ENCODE measurements at regions not wholly inside any gene's neighbourhood (a gene's known extent, or its start where the extent isn't known, plus 50 kb on each side); places are given as distances from the start of the nearest gene placed in this dataset.
"Not testable (repeated sequence)": the region's sequence is repeated elsewhere in the genome, so short reads cannot be mapped to it uniquely, and the experiment has no call there.

DNA sequence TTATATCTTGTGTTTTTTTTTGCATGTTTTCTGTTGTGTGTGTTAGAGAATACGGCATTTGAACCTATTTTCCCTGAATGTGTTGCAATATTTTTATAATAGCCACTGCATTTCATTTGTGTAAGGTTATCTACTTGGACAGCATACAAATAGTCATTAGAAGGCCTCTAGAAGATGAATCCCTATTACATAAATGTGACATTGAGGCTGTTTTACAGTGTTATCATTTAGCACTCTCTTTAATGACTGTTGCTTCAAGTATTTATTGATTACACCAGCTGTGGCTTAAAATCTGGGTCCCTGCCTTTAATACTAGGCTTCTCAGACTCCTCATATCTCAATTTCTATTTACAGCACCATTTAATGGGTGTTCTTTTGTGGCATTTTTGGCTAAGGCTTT is 465.8 kb downstream of the FRK start:
- BruUV-seq (replicated peaks), result no TSS peak
- in situ Hi-C loops (cut with HindIII; ENCODE audit: low pct_unique_long_range_greater_than_20kb, low sequenced_read_pairs) (no loop called here), intact Hi-C loops (cut with micrococcal nuclease; ENCODE audit: unreplicated experiment) (no loop called here)

GRCh38 chr6:115592025-115592424 is 468.7 kb downstream of the FRK start:
- Histone ChIP-seq H3K27ac (ENCODE audit: low read length) (no peak overlapping the region), H3K4me3 (ENCODE audit: low read depth in 2 of 2, low read length in 2 of 2) (no peak overlapping the region), H3K4me1 (ENCODE audit: control insufficient read depth, insufficient read depth, low read length) (no peaks in the 10 kb centered on the region), H3K36me3 (ENCODE audit: control insufficient read depth, insufficient read depth, low read length) (no peaks in the 10 kb centered on the region), H3K9me3 (ENCODE audit: control insufficient read depth, insufficient read depth, low read depth, low read length) (peaks cover 8% of the 10 kb centered on the region; the same call in 1 of the 2 replicates), H3K27me3 (ENCODE audit: control insufficient read depth, insufficient read depth, low read length) (no peaks in the 10 kb centered on the region)
- no TSS peak for BruUV-seq (replicated peaks)
- ChIA-PET POLR2A (no interaction called here), CTCF (no interaction called here)
- no peak for ATAC-seq
- TF ChIP-seq, protein P1, sequence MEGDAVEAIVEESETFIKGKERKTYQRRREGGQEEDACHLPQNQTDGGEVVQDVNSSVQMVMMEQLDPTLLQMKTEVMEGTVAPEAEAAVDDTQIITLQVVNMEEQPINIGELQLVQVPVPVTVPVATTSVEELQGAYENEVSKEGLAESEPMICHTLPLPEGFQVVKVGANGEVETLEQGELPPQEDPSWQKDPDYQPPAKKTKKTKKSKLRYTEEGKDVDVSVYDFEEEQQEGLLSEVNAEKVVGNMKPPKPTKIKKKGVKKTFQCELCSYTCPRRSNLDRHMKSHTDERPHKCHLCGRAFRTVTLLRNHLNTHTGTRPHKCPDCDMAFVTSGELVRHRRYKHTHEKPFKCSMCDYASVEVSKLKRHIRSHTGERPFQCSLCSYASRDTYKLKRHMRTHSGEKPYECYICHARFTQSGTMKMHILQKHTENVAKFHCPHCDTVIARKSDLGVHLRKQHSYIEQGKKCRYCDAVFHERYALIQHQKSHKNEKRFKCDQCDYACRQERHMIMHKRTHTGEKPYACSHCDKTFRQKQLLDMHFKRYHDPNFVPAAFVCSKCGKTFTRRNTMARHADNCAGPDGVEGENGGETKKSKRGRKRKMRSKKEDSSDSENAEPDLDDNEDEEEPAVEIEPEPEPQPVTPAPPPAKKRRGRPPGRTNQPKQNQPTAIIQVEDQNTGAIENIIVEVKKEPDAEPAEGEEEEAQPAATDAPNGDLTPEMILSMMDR (IDR thresholded peaks at IDR 0.05), result no peak
- TF ChIP-seq REST (IDR thresholded peaks at IDR 0.05; ENCODE audit: insufficient read depth in 1 of 2, low read depth in 2 of 2, low read length in 1 of 2), result no peak
- TF ChIP-seq TCF7L2 (IDR thresholded peaks at IDR 0.05; ENCODE audit: low read depth, low read length), result no peak
- TF ChIP-seq POLR2AphosphoS5 (IDR thresholded peaks at IDR 0.05; ENCODE audit: low read depth, low read length), result no peak
- no peak for TF ChIP-seq SIN3A (IDR thresholded peaks at IDR 0.05; ENCODE audit: borderline replicate concordance, insufficient read depth, low read depth, low read length)
- DNase-seq (ENCODE audit: low read depth, low spot score), result no peak
- in situ Hi-C loops (cut with HindIII; ENCODE audit: low pct_unique_long_range_greater_than_20kb, low sequenced_read_pairs) (no loop called here), intact Hi-C loops (cut with micrococcal nuclease; ENCODE audit: unreplicated experiment) (no loop called here)

More for the DNA sequence above, 465.8 kb downstream of the FRK start:
- Histone ChIP-seq H3K4me3 (ENCODE audit: low read depth in 2 of 2, low read length in 2 of 2) (no peak overlapping the region), H3K27ac (ENCODE audit: low read length) (no peak overlapping the region), H3K4me1 (ENCODE audit: control insufficient read depth, insufficient read depth, low read length) (no peaks in the 10 kb centered on the region), H3K36me3 (ENCODE audit: control insufficient read depth, insufficient read depth, low read length) (no peaks in the 10 kb centered on the region), H3K9me3 (ENCODE audit: control insufficient read depth, insufficient read depth, low read depth, low read length) (peaks cover 15% of the 10 kb centered on the region; the same call in 1 of the 2 replicates), H3K27me3 (ENCODE audit: control insufficient read depth, insufficient read depth, low read length) (no peaks in the 10 kb centered on the region)
- ChIA-PET POLR2A (no interaction called here), CTCF (no interaction called here)
- DNase-seq (ENCODE audit: low read depth, low spot score) (no peak), ATAC-seq (no peak)
- TF ChIP-seq TCF7L2 (IDR thresholded peaks at IDR 0.05; ENCODE audit: low read depth, low read length) (no peak), POLR2AphosphoS5 (IDR thresholded peaks at IDR 0.05; ENCODE audit: low read depth, low read length) (no peak)

- intact Hi-C loops (cut with micrococcal nuclease; ENCODE audit: unreplicated experiment); H3K27ac ChIP-seq (ENCODE audit: low read length); BruUV-seq (replicated peaks); CTCF ChIA-PET; H3K36me3 ChIP-seq (ENCODE audit: control insufficient read depth, insufficient read depth, low read length); H3K27me3 ChIP-seq (ENCODE audit: control insufficient read depth, insufficient read depth, low read length); in situ Hi-C loops (cut with HindIII; ENCODE audit: low pct_unique_long_range_greater_than_20kb, low sequenced_read_pairs); H3K4me1 ChIP-seq (ENCODE audit: control insufficient read depth, insufficient read depth, low read length); ATAC-seq; H3K4me3 ChIP-seq (ENCODE audit: low read depth in 2 of 2, low read length in 2 of 2); DNase-seq (ENCODE audit: low read depth, low spot score); H3K9me3 ChIP-seq (ENCODE audit: control insufficient read depth, insufficient read depth, low read depth, low read length); POLR2A ChIA-PET: not testable (repeated sequence)
Observed at GRCh38 chr6:115589072-115589471, 471.6 kb downstream of the FRK start.
